GM12891 (cell line): ENCODE measurements at regions not wholly inside any gene's neighbourhood (a gene's known extent, or its start where the extent isn't known, plus 50 kb on each side); places are given as distances from the start of the nearest gene placed in this dataset.

Source experiments
- POLR2A ChIP-seq: IDR thresholded peaks from 2 replicates; pipeline ENCODE4 v1.6.1; 2011; ENCODE audit warnings: low read depth, low read length, control low read depth
- POLR2AphosphoS5 ChIP-seq: IDR thresholded peaks from 2 replicates; pipeline ENCODE4 v1.6.1; 2011; ENCODE audit warnings: low read depth, low read length, control low read depth
- TAF1 ChIP-seq: IDR thresholded peaks from 2 replicates; pipeline ENCODE4 v1.6.1; 2011; ENCODE audit warnings: low read depth, low read length, control low read depth

DNA sequence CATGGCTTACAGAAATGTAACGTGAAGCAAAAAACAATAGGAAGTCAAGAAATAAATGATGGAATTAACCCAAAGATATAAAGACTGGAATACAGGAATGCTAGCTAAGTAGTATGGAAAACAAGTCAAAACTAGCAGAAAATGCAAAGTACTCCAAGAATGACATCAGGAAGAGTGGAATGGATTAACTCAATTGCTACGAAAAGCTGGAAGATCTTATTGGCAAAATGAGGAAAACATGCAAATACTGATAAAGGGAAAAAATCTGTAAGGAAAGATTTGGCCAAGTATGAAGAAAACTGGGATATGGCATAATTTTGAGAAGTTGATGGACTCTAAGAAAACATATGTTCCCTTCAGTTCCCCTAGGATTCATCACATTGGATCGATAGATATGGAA lies 324.5 kb upstream of the ZNF608 start:
- no peak for TF ChIP-seq POLR2AphosphoS5
- TF ChIP-seq POLR2A = no peak
- no peak for TF ChIP-seq TAF1
